Motor neuron (in vitro differentiated cells): ENCODE measurements at regions not wholly inside any gene's neighbourhood (a gene's known extent, or its start where the extent isn't known, plus 50 kb on each side); places are given as distances from the start of the nearest gene placed in this dataset.
"Not testable (repeated sequence)": the region's sequence is repeated elsewhere in the genome, so short reads cannot be mapped to it uniquely, and the experiment has no call there.

Experiments used
- ATAC-seq, 8 experiments: fragments of 200-7000 bp; cut with Tn5 transposase; replicated peaks in 6 of 8; 2 replicates each; pipeline ENCODE4 v1.8.0; 2021; ENCODE audit warnings: mild to moderate bottlenecking in 8 of 8, moderate library complexity in 8 of 8
- H3K27ac ChIP-seq, 2 donors: fragments of 250-450 bp; sonication (Bioruptor Pico); 2 replicates each; pipeline ENCODE4 v1.9.0; 2021; ENCODE audit warnings: antibody characterized with exemption in 2 of 2, mild to moderate bottlenecking in 2 of 2, moderate library complexity in 1 of 2
- H3K4me1 ChIP-seq, 2 donors: fragments of 250-450 bp; sonication (Bioruptor Pico); replicated peaks in 1 of 2; 2 replicates each; pipeline ENCODE4 v1.6.1; 2021; ENCODE audit warnings: antibody characterized with exemption in 2 of 2, mild to moderate bottlenecking in 2 of 2, moderate library complexity in 1 of 2
- H3K4me3 ChIP-seq, 5 donors: fragments of 250-450 bp; sonication (Bioruptor Pico); 2 replicates each; pipeline ENCODE4 v1.9.0; 2021; ENCODE audit warnings: antibody characterized with exemption in 5 of 5, mild to moderate bottlenecking in 5 of 5, moderate library complexity in 4 of 5
- WGBS, 10 experiments: fragments of 450-650 bp; shearing (Covaris generic); methylation state at CpG; one replicate each; pipeline ENCODE4 v1.0.0; 2022; 5-methylcytosine and 5-hydroxymethylcytosine counted together
- in situ Hi-C, 9 experiments: fragments of 400-800 bp; cut with MboI; loops; one replicate each; pipeline ENCODE4 v1.15.0; 2021; ENCODE audit warnings: low sequenced_read_pairs in 9 of 9, low pct_unique_long_range_greater_than_20kb in 2 of 9; ENCODE audit not compliant: unreplicated experiment in 9 of 9

DNA sequence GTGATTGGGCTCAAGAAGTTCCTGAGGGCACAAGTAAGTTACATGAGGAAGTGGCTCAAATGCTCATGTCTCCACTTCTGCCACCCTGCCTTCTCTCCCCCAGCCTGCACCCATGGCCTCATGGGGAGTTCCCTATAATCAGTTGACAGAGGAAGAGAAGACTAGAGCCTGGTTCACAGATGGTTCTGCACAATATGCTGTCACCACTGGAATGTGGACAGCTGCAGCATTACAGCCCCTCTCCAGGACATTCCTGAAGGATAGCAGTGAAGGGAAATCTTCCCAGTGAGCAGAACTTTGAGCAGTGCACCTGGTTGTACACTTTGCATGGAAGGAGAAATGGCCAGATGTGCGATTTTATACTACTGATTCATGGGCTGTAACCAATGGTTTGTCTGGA lies 352.3 kb downstream of the C12orf75 start:
- not testable (repeated sequence) for H3K4me1 ChIP-seq, H3K27ac ChIP-seq, ATAC-seq, H3K4me3 ChIP-seq
- 75 to 86% (median 83%) methylated on average over 1 of the region's 1 CpG; no CpG with 5 or more reads in 7 of the 10 experiments for WGBS, 10 experiments
- in situ Hi-C loops: loop anchor here in 1 of 9 experiments (25.0 kb wide), 1 partner anchor 246 kb away; no protein-coding TSS in a partner anchor

DNA sequence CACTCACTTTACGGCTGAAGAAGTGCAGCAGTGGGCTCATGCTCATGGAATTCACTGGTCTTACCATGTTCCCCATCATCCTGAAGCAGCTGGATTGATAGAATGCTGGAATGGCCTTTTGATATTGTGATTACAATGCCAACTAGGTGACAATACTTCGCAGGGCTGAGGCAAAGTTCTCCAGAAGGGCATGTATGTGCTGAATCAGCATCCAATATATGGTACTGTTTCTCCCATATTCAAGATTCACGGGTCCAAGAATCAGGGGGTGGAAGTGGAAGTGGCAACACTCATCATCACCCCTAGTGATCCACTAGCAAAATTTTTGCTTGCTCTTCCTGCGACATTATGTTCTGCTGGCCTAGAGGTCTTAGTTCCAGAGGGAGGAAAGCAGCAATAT lies 353.3 kb downstream of the C12orf75 start:
- H3K27ac ChIP-seq, ATAC-seq, H3K4me1 ChIP-seq, H3K4me3 ChIP-seq: not testable (repeated sequence)
- 40 to 100% (median 85%) methylated on average over 1 to 4 of the region's 4 CpGs; no CpG with 5 or more reads in 2 of the 10 experiments for WGBS, 10 experiments
- in situ Hi-C loops: loop anchor here in 1 of 9 experiments (25.0 kb wide), 1 partner anchor 247 kb away; no protein-coding TSS in a partner anchor

DNA sequence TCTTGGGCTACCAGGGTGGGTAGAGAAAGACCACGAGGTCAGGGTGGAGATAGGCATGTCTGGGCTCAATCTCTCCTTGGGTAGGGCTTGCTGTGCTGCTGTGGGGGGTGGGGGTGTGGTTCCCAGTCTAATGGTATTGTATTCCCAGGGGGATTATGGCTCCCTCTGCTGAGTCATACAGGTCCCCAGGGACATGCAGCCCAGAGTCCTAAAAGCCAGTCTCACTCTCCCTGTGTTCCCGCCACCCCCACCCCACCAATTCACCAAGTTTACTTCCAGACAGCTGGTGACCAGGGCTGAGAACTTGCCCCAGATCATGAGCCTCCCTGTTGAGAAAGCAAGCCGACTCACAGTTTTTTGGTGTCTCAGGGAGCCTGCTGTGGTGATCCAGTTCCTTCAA lies 367.6 kb downstream of the C12orf75 start:
- H3K4me3 ChIP-seq: no peak overlapping the region

DNA sequence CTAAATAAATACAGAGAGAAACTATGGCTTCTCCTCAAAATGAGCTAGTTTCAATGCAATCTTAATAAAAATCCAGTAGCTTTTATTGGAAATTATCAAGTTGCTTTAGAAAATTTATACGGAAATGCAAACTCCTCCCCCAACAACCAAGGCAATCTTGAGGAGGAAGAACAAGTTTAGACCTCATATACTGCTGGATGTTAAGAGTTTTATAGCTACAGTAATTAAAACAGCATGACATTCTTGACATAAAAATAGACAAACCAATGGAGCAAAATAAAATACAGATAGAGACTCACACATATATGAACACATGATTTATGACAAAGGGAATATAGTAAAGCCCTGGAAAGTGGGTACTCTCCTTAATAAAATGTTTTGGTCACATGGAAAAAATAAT lies 368.7 kb downstream of the C12orf75 start:
- ATAC-seq: no peak
- Histone ChIP-seq H3K27ac (no peak overlapping the region), H3K4me1 (no peaks in the 10 kb centered on the region), H3K4me3 (no peak overlapping the region)
- in situ Hi-C loops: loop anchor here in 1 of 9 experiments (25.0 kb wide), 1 partner anchor 262 kb away; no protein-coding TSS in a partner anchor
- 13 to 100% (median 83%) methylated on average over 1 of the region's 1 CpG; no CpG with 5 or more reads in 1 of the 10 experiments for WGBS, 10 experiments

More for the DNA sequence above, 367.6 kb downstream of the C12orf75 start:
- Histone ChIP-seq H3K4me1 (no peaks in the 10 kb centered on the region), H3K27ac (no peak overlapping the region)
- ATAC-seq: peak in 1 of 8 experiments; percentile 52
- in situ Hi-C loops: loop anchor here in 1 of 9 experiments (25.0 kb wide), 1 partner anchor 261 kb away; no protein-coding TSS in a partner anchor
- 0 to 100% (median 81%) methylated on average over 1 to 3 of the region's 3 CpGs; no CpG with 5 or more reads in 3 of the 10 experiments for WGBS, 10 experiments

DNA sequence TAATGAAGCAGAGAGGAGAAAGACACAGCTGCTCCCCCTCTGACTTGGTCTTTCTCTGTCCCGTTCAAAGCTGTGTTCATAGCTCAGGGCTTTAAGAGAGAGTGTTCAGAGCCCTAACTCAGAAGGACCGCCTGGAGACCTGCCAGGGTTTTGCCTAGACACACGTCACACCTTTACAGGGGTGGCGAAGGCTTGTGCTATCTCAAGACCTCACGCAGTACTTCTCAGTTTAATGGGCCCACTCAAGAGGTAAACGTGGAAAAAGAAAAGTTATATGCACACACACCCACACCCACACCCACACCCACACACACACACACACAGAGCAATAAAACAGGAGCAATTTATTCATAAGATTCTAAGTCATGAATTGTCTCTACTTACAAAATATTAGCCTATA lies 374.3 kb downstream of the C12orf75 start:
- WGBS, 10 experiments: 50 to 93% (median 70%) methylated on average over 1 to 5 of the region's 6 CpGs; no CpG with 5 or more reads in 5 of the 10 experiments
- Histone ChIP-seq H3K4me1 (peaks cover 14 to 17% of the 10 kb centered on the region in 2 donors), H3K27ac (no peak overlapping the region), H3K4me3 (no peak overlapping the region)
- ATAC-seq: no peak
- in situ Hi-C loops: loop anchor here in 5 of 9 experiments (25.0 kb wide), 2 partner anchors 408 to 433 kb away; partner anchors contain the start of gene NUAK1 (in 4 of the 5)

DNA sequence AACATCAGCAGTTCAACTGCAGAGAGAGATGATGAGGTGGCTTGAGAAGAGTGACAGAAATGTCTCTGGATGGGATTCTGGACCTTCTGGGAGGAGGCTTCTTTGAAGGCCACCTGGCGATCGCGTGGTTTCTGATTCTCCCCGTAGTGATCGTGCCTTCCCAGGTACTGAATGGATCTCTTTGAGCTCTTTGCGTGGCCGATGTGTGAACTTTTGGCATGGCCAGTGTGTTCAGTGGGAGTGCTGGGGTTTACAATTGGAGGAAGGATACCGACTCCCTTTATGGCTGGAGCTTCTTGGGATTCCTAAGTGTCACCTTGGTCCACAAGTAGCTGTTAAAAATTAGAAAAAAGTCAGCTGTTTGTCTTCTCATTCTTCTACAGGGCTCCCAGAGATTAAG lies 374.7 kb downstream of the C12orf75 start:
- peaks cover 14 to 17% of the 10 kb centered on the region in 2 donors for H3K4me1 ChIP-seq
- WGBS, 10 experiments: 79 to 94% (median 83%) methylated on average over 4 to 8 of the region's 8 CpGs; no CpG with 5 or more reads in 7 of the 10 experiments
- in situ Hi-C loops: loop anchor here in 5 of 9 experiments (25.0 kb wide), 2 partner anchors 407 to 432 kb away; partner anchors contain the start of gene NUAK1 (in 4 of the 5)
- no peak overlapping the region for H3K27ac ChIP-seq
- no peak for ATAC-seq
- no peak overlapping the region for H3K4me3 ChIP-seq

DNA sequence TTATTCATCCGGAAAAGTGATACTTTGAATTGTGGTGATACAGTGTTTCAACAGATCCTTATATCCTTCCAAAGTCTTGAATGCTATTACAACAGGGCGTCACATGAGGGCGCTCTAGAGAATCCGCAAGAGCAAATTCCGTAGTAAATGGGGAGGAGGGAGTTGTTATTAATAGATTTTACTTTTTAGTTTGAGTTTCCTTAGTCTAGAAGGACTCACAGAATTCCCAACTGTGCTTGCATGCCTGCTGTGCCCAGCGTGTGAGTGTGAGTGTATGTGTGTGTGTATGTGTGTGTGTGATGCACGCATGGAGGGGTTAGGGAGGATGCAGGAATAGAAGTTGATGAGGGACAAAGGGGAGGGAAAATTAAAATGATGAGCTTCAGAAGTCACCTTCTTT lies 375.3 kb downstream of the C12orf75 start:
- H3K27ac ChIP-seq: no peak overlapping the region
- 0 to 67% (median 26%) methylated on average over 1 to 7 of the region's 7 CpGs; no CpG with 5 or more reads in 1 of the 10 experiments for WGBS, 10 experiments
- no peak overlapping the region for H3K4me3 ChIP-seq
- ATAC-seq: peak; percentile 6 to 64 (median 35)
- in situ Hi-C loops: loop anchor here in 5 of 9 experiments (25.0 kb wide), 2 partner anchors 407 to 432 kb away; partner anchors contain the start of gene NUAK1 (in 4 of the 5)
- peaks cover 14 to 17% of the 10 kb centered on the region in 2 donors for H3K4me1 ChIP-seq

DNA sequence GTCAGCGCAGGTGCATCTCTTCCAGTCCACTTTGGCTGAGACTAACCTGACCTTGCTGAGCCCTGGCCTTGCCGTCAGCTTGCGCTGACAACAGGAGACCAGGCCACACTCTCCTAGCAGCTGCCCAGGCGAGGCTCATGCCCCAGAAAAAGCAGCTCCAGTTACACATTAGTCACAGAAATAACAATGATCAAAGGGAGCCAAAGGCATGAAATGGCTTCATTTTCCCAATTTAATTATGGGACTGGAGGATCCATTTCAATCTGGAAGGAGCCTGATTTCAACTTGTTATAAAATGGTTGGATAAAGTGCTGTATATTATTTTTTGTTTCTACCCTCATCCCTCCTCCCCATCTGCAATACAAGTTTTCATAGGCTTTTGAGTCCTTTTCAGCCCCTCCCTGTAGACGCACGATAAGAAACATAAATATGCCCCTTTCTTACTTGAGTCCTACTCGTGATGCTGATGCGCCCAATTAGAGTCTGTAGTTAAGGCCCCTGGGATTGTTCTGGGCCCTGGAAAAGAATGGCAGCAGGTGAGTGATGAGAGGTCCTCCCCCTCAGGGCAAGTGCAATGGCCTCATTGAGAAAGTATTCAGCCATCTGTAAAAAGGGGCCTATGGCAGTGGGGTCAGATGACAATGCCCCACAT lies 376.0 kb downstream of the C12orf75 start:
- ATAC-seq: peak in 5 of 8 experiments; percentile 67 to 91 (median 89)
- no peak overlapping the region for H3K27ac ChIP-seq
- whole genome bisulfite sequencing, 10 experiments: 25 to 92% (median 55%) methylated on average over 2 to 7 of the region's 8 CpGs; no CpG with 5 or more reads in 4 of the 10 experiments
- no peak overlapping the region for H3K4me3 ChIP-seq
- H3K4me1 ChIP-seq: peaks cover 14 to 17% of the 10 kb centered on the region in 2 donors
- in situ Hi-C loops: loop anchor here in 5 of 9 experiments (25.0 kb wide), 2 partner anchors 406 to 431 kb away; partner anchors contain the start of gene NUAK1 (in 4 of the 5)

DNA sequence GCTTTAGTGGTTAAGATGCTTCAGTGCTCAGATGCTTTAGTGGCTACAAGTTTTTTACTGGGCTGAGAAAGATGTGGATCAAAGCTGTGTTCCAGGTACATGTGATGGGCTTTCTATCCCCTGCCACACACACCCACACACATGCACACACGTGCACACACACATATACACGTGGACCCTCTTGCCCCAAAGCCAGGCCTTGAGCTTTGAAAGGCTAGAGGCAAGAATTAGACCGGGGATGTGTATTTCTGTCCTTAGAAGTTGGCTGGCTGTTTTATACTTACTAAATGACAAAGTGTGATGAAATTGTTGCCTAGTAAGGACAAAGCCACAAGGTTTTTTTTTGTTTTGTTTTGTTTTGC lies 376.5 kb downstream of the C12orf75 start:
- no peak for ATAC-seq
- peaks cover 14 to 17% of the 10 kb centered on the region in 2 donors for H3K4me1 ChIP-seq
- 60 to 100% (median 73%) methylated on average over 1 to 3 of the region's 3 CpGs; no CpG with 5 or more reads in 6 of the 10 experiments for WGBS, 10 experiments
- no peak overlapping the region for H3K27ac ChIP-seq
- in situ Hi-C loops: loop anchor here in 5 of 9 experiments (25.0 kb wide), 2 partner anchors 405 to 430 kb away; partner anchors contain the start of gene NUAK1 (in 4 of the 5)
- H3K4me3 ChIP-seq: no peak overlapping the region

DNA sequence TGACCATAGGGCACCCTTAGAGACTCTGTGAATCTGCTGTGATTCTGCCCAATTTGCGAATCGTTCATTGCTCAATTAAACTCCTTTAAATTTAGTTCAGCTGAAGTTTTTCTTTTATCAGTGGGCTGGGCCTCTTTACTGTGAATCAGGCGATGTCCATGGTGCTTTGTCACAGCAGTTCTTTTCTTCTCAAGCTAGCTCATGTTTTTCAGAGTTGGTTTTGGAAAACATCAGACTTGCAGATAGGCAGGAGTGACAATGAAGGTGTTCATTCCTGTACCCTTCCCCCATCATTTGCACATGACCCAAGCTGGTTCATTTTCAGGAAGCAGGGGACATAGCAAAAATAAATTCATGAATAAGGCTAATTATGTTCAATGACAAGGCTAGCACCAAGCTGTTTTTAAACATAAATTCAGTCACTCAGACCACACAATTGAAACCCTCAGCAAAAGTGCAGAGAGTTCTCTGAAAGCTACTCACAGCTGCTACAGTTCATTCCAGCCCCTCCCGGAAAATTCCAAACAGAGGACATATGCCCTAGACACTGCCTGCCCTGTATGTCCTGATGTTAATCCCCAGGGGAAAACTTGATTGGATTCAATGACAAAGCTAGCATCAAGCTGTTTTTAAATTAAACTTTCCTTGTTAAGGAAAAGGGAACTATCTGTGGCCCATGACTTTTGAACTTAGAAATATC lies 383.3 kb downstream of the C12orf75 start:
- Histone ChIP-seq H3K4me3 (no peak overlapping the region), H3K4me1 (peaks cover 11 to 15% of the 10 kb centered on the region in 2 donors), H3K27ac (no peak overlapping the region)
- WGBS, 10 experiments: 12 to 100% (median 51%) methylated on average over 2 to 4 of the region's 4 CpGs
- ATAC-seq: peak in 7 of 8 experiments; percentile 24 to 88 (median 65)
- in situ Hi-C loops: loop anchor here in 5 of 9 experiments (25.0 kb wide), 2 partner anchors 399 to 424 kb away; partner anchors contain the start of gene NUAK1 (in 4 of the 5)

DNA sequence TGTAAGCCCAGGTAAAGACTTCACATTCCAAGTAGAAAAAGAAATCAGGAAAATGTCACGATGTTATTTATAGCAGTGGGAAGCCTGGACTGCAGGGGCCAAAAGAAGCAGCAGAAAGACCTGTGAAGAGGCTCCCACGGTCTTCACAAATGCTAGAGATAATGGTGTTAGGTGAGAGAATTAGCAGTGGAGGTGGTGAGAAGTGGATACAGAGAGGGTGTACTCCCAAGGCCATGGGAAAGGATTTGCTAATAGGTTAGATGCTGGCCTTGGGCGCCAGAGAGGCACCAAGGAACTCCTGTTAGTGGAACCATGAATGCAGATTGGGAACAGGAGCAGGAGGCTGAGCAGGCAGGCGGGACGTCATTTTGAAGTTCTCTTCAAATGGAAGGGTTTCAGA lies 386.1 kb downstream of the C12orf75 start:
- no peak overlapping the region for H3K27ac ChIP-seq
- in situ Hi-C loops: loop anchor here in 5 of 9 experiments (25.0 kb wide), 2 partner anchors 396 to 421 kb away; partner anchors contain the start of gene NUAK1 (in 4 of the 5)
- WGBS, 10 experiments: 43 to 90% (median 84%) methylated on average over 1 to 5 of the region's 5 CpGs; no CpG with 5 or more reads in 4 of the 10 experiments
- H3K4me3 ChIP-seq: no peak overlapping the region
- peaks cover 17 to 20% of the 10 kb centered on the region in 2 donors for H3K4me1 ChIP-seq
- no peak for ATAC-seq

DNA sequence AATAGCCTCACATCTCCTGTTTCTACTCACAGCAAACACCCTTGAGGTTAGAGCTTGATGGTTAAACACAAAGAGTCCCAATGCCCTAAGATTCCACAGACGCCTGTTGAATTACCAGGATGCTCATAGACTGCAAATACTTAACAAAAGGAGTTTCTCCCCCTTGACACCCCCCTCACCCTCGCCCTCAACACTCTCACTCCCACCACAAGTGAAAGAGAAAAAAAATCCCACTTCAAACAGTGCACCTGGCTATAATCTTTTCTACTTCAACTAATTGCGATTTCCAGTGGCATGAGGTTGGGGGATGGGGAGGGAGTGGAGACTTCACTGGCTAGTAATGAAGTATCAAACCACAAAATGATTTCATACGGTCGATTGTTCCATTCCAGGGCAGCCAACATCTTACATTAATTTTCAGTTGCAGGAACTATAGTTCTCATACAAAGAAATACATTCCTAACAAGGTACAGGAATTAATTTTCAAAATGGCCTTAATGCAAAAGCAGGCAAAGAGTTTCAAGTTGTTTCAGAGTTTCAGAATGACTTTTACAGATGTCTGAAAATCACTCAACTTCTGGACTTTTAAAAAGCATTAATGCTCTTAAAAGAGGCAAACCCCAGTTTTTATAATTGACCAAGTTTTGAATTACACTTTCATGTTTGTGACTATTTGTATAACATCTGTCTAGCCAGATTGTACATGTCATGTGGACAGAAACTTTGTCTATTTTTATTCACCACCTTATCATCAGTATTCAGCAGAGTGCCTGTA lies 390.7 kb downstream of the C12orf75 start:
- WGBS, 10 experiments: 0 to 60% (median 14%) methylated on average over 1 to 5 of the region's 5 CpGs; no CpG with 5 or more reads in 4 of the 10 experiments
- in situ Hi-C loops: loop anchor here in 5 of 9 experiments (25.0 kb wide), 2 partner anchors 391 to 416 kb away; partner anchors contain the start of gene NUAK1 (in 4 of the 5)

More for the DNA sequence above, 390.7 kb downstream of the C12orf75 start:
- no peak overlapping the region for H3K27ac ChIP-seq
- ATAC-seq: no peak
- peaks cover 15 to 28% of the 10 kb centered on the region in 2 donors for H3K4me1 ChIP-seq
- H3K4me3 ChIP-seq: no peak overlapping the region
